ENCODE measurements at regions not wholly inside any gene's neighbourhood (a gene's known extent, or its start where the extent isn't known, plus 50 kb on each side); places are given as distances from the start of the nearest gene placed in this dataset.

DNA sequence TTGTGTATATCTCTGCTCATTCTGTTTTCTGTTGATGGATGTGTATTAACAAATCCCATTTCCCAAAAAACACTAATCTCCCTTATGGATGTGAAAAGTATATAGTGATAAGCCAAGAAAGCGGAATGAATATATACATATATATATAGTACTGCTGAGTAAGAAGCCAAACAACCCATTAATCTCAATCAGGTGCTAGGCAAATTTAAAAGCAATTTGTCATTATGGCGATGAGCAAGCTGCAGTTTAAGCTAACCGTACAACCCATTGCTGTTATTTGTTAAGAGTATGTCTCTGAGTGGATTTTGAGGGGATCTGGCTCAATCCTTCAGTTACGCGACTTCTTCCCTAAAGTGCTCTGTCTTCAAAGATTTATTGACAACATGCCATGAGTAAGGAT lies 640.4 kb upstream of the ARRDC3 start:
- TF ChIP-seq, protein P1, sequence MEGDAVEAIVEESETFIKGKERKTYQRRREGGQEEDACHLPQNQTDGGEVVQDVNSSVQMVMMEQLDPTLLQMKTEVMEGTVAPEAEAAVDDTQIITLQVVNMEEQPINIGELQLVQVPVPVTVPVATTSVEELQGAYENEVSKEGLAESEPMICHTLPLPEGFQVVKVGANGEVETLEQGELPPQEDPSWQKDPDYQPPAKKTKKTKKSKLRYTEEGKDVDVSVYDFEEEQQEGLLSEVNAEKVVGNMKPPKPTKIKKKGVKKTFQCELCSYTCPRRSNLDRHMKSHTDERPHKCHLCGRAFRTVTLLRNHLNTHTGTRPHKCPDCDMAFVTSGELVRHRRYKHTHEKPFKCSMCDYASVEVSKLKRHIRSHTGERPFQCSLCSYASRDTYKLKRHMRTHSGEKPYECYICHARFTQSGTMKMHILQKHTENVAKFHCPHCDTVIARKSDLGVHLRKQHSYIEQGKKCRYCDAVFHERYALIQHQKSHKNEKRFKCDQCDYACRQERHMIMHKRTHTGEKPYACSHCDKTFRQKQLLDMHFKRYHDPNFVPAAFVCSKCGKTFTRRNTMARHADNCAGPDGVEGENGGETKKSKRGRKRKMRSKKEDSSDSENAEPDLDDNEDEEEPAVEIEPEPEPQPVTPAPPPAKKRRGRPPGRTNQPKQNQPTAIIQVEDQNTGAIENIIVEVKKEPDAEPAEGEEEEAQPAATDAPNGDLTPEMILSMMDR (IDR thresholded peaks at IDR 0.05; ENCODE audit: insufficient read depth, low read length) = no peak
- no peak for TF ChIP-seq REST (IDR thresholded peaks at IDR 0.05; ENCODE audit: insufficient replicate concordance, low read depth)
- TF ChIP-seq SPI1 (IDR thresholded peaks at IDR 0.05; ENCODE audit: borderline replicate concordance, low read depth) = no peak
- TF ChIP-seq POLR2AphosphoS5 (IDR thresholded peaks at IDR 0.05; ENCODE audit: low read depth) = no peak
- no peak for TF ChIP-seq GABPA (IDR thresholded peaks at IDR 0.05; ENCODE audit: low read depth)

Data from HL-60 (cell line).